ENCODE measurements at regions not wholly inside any gene's neighbourhood (a gene's known extent, or its start where the extent isn't known, plus 50 kb on each side); places are given as distances from the start of the nearest gene placed in this dataset.

DNA sequence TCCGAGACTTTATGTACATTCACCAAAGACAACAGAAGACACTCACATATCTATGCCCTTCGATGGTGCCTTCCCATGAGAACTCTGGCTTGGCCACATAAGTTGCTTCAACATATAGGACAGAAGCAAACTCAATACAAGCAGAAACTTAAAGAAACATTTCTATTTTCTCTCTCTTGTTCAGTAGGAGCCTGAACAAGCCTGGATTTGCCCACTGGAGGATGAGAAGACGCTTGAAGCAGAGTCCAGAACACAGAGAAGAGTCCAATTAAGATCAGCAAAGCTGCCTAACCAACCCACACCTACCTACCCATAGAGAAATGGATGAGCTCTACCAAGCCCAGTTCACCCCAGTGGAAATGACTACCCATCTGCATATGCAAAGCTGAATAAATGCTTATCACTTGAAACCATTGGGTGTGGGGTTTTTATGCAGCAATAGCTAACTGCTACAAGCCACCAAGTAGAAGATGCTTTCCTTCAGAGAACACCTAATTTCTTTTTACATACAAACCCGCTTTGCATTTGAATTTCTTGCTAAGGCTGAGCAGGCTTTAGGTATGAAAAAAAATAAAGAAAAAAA is 337.9 kb upstream of the DYNLRB2 start:
- DNase-seq (no peak), ATAC-seq (no peak)
- Histone ChIP-seq H3K27ac (no peak overlapping the region), H3K27me3 (no peaks in the 10 kb centered on the region), H3K9me3 (no peaks in the 10 kb centered on the region), H3K36me3 (replicated peaks in 1 of 2; ENCODE audit: insufficient read depth in 1 of 2, low read depth in 2 of 2) (no peaks in the 10 kb centered on the region), H3K4me1 (no peaks in the 10 kb centered on the region), H3K4me3 (no peak overlapping the region)
- intact Hi-C loops (cut with DNase I): no loop called here
- TF ChIP-seq, protein P1, sequence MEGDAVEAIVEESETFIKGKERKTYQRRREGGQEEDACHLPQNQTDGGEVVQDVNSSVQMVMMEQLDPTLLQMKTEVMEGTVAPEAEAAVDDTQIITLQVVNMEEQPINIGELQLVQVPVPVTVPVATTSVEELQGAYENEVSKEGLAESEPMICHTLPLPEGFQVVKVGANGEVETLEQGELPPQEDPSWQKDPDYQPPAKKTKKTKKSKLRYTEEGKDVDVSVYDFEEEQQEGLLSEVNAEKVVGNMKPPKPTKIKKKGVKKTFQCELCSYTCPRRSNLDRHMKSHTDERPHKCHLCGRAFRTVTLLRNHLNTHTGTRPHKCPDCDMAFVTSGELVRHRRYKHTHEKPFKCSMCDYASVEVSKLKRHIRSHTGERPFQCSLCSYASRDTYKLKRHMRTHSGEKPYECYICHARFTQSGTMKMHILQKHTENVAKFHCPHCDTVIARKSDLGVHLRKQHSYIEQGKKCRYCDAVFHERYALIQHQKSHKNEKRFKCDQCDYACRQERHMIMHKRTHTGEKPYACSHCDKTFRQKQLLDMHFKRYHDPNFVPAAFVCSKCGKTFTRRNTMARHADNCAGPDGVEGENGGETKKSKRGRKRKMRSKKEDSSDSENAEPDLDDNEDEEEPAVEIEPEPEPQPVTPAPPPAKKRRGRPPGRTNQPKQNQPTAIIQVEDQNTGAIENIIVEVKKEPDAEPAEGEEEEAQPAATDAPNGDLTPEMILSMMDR (IDR thresholded peaks at IDR 0.05): no peak
- no peak for TF ChIP-seq POLR2A (IDR thresholded peaks at IDR 0.05)
- 50 to 76% methylated on average over 4 of the region's 4 CpGs for WGBS, 2 donors

DNA sequence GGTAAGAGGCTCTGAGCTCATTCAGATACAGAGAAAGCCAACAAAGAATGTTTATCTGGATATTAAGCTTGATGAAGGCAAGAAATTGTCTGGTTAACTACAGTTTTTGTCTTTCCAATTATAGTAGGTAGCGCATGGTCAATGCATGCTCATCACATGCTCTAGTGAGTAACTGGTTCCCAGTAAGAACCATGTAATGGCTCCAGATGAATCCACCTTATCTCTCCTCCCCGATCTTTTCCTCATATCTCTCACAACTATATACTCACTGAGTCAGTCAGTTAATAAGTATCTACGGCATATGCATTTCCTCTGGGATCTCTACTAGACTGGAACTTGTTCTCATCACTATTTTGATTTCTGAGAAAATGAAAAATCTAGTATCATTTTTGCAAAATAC is 340.7 kb upstream of the DYNLRB2 start:
- ATAC-seq (no peak), DNase-seq (no peak)
- intact Hi-C loops (cut with DNase I): no loop called here
- Histone ChIP-seq H3K27me3 (no peaks in the 10 kb centered on the region), H3K9me3 (no peaks in the 10 kb centered on the region), H3K4me1 (no peaks in the 10 kb centered on the region), H3K4me3 (no peak overlapping the region), H3K27ac (no peak overlapping the region), H3K36me3 (replicated peaks in 1 of 2; ENCODE audit: insufficient read depth in 1 of 2, low read depth in 2 of 2) (no peaks in the 10 kb centered on the region)
- TF ChIP-seq POLR2A (IDR thresholded peaks at IDR 0.05): no peak
- TF ChIP-seq, protein P1 (IDR thresholded peaks at IDR 0.05): no peak
- WGBS, 2 donors: 73 to 75% methylated on average over 3 of the region's 3 CpGs

DNA sequence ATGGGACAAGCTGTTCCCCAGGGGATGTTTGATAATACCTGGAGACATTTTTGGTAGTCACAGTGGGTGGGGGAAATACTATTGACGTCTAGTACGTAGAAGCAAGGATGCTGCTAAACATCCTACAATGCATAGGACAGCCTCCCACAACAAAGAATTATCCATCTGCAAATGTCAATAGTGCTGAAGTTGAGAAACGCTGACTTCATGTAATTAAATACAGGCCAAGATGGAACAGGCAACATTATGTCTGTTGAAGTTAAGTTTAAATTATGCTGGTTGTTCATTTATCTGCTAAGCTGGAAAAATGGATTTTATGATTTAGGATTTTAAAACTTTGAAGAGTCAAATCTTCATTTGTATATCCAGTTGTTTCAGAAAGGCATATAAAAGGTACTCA is 341.2 kb upstream of the DYNLRB2 start:
- no peak for DNase-seq
- no peak for ATAC-seq
- no peaks in the 10 kb centered on the region for H3K9me3 ChIP-seq
- H3K27ac ChIP-seq: no peak overlapping the region
- no peaks in the 10 kb centered on the region for H3K4me1 ChIP-seq
- TF ChIP-seq, protein P1 (IDR thresholded peaks at IDR 0.05): no peak
- TF ChIP-seq POLR2A (IDR thresholded peaks at IDR 0.05): no peak
- H3K27me3 ChIP-seq: no peaks in the 10 kb centered on the region
- WGBS, 2 donors: 49 to 59% methylated on average over 3 of the region's 3 CpGs
- no peaks in the 10 kb centered on the region for H3K36me3 ChIP-seq (replicated peaks in 1 of 2; ENCODE audit: insufficient read depth in 1 of 2, low read depth in 2 of 2)
- no peak overlapping the region for H3K4me3 ChIP-seq
- intact Hi-C loops (cut with DNase I): no loop called here

DNA sequence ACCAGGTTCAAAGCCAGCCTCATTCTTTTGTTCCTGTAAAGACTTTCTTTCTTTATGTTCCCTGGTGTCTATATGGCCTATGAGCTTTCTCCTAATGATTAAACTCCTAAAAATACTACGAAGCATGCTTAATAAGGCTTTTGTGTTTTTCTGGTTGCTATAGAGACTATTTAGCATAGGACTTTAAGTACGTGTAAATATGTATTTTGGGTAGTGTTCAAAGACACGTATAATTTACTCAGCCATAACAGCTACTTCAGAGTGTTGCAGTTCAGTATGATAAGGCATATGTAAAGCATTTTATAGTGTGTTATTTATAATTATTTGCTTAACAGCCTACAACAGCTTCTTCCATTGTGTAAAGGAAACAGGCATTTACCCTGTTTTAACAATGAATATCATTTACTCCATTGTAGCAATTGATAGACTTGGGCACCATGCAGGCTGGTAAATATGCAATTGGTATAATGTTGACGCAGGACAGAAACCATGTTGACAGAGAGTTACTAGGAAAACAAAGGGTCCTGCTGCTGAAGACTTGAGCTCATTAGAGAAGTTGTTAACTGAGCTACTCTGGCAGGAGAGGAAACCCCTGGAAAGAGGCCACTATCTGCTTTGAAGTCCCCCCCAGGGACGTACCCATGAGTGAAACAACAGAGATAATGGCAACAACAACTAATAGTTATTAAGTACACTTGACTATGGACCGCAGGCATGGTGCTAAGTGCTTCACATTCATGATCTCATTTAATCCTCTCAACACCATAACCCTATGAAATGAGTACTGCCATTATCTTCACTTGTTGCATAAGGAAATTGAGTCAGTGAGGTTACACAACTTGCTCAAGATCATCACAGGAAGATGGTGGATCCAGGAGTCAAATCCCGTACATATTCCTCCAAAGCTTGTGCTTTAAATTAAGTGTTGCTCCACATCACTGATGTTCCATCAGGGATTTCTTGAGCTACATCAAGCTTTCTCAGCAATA is 342.2 kb upstream of the DYNLRB2 start:
- no peak for ATAC-seq
- no peak overlapping the region for H3K4me3 ChIP-seq
- 33 to 50% methylated on average over 7 of the region's 7 CpGs for WGBS, 2 donors
- H3K4me1 ChIP-seq: no peaks in the 10 kb centered on the region
- intact Hi-C loops (cut with DNase I): no loop called here
- TF ChIP-seq, protein P1 (IDR thresholded peaks at IDR 0.05): no peak
- TF ChIP-seq POLR2A (IDR thresholded peaks at IDR 0.05): no peak
- no peaks in the 10 kb centered on the region for H3K9me3 ChIP-seq
- no peaks in the 10 kb centered on the region for H3K36me3 ChIP-seq (replicated peaks in 1 of 2; ENCODE audit: insufficient read depth in 1 of 2, low read depth in 2 of 2)
- no peak overlapping the region for H3K27ac ChIP-seq
- no peaks in the 10 kb centered on the region for H3K27me3 ChIP-seq
- DNase-seq: no peak
